Effector memory CD4-positive, alpha-beta T cell (primary cell): ENCODE measurements at regions not wholly inside any gene's neighbourhood (a gene's known extent, or its start where the extent isn't known, plus 50 kb on each side); places are given as distances from the start of the nearest gene placed in this dataset.

ENCODE experiments used
- DNase-seq, 3 donors: peaks; one replicate each; pipeline ENCODE4 v3.0.0-alpha.2; 2020
- H3K27ac ChIP-seq: 2 replicates; pipeline ENCODE4 v1.7.0; 2013; ENCODE audit warnings: mild to moderate bottlenecking, low read length, moderate library complexity; ENCODE audit not compliant: insufficient read depth, poor library complexity, severe bottlenecking
- H3K27me3 ChIP-seq: replicated peaks from 2 replicates; pipeline ENCODE4 v1.7.0; 2013; ENCODE audit warnings: mild to moderate bottlenecking, low read length; ENCODE audit not compliant: insufficient read depth, control insufficient read depth, poor library complexity, severe bottlenecking
- H3K36me3 ChIP-seq: 2 replicates; pipeline ENCODE4 v1.7.0; 2013; ENCODE audit warnings: mild to moderate bottlenecking, low read length, moderate library complexity; ENCODE audit not compliant: control insufficient read depth, insufficient read depth
- H3K4me1 ChIP-seq: 2 replicates; pipeline ENCODE4 v1.7.0; 2013; ENCODE audit warnings: low read length, mild to moderate bottlenecking; ENCODE audit not compliant: control insufficient read depth, insufficient read depth, poor library complexity, severe bottlenecking
- H3K4me3 ChIP-seq: 2 replicates; pipeline ENCODE4 v1.7.0; 2013; ENCODE audit warnings: low read length, low read depth, mild to moderate bottlenecking; ENCODE audit not compliant: insufficient read depth, poor library complexity, severe bottlenecking
- H3K9me3 ChIP-seq: 2 replicates; pipeline ENCODE4 v1.7.0; 2013; ENCODE audit warnings: mild to moderate bottlenecking, low read length, moderate library complexity; ENCODE audit not compliant: control insufficient read depth

GRCh38 chr21:35417762-35418161 lies 368.7 kb upstream of the RUNX1 start:
- Histone ChIP-seq H3K4me1 (no peaks in the 10 kb centered on the region), H3K36me3 (no peaks in the 10 kb centered on the region), H3K9me3 (no peaks in the 10 kb centered on the region), H3K27me3 (no peaks in the 10 kb centered on the region), H3K27ac (no peak overlapping the region), H3K4me3 (no peak overlapping the region)
- no peak for DNase-seq

GRCh38 chr21:35416866-35417489 lies 367.9 kb upstream of the RUNX1 start:
- Histone ChIP-seq H3K27ac (no peak overlapping the region), H3K36me3 (no peaks in the 10 kb centered on the region), H3K4me1 (no peaks in the 10 kb centered on the region), H3K9me3 (no peaks in the 10 kb centered on the region), H3K27me3 (no peaks in the 10 kb centered on the region), H3K4me3 (no peak overlapping the region)
- no peak for DNase-seq

- no peak for DNase-seq
- H3K9me3 ChIP-seq: no peaks in the 10 kb centered on the region
- no peaks in the 10 kb centered on the region for H3K36me3 ChIP-seq
- no peak overlapping the region for H3K4me3 ChIP-seq
- no peaks in the 10 kb centered on the region for H3K4me1 ChIP-seq
- H3K27ac ChIP-seq: no peak overlapping the region
- H3K27me3 ChIP-seq: no peaks in the 10 kb centered on the region
Observed at GRCh38 chr21:35414507-35415139, 365.5 kb upstream of the RUNX1 start.

GRCh38 chr21:35414056-35414455 lies 365.0 kb upstream of the RUNX1 start:
- no peaks in the 10 kb centered on the region for H3K36me3 ChIP-seq
- H3K27ac ChIP-seq: no peak overlapping the region
- H3K27me3 ChIP-seq: no peaks in the 10 kb centered on the region
- H3K4me3 ChIP-seq: no peak overlapping the region
- H3K9me3 ChIP-seq: no peaks in the 10 kb centered on the region
- no peak for DNase-seq
- no peaks in the 10 kb centered on the region for H3K4me1 ChIP-seq

GRCh38 chr21:35412231-35412630 lies 363.1 kb upstream of the RUNX1 start:
- H3K9me3 ChIP-seq: no peaks in the 10 kb centered on the region
- no peaks in the 10 kb centered on the region for H3K4me1 ChIP-seq
- no peak overlapping the region for H3K27ac ChIP-seq
- DNase-seq: no peak
- no peak overlapping the region for H3K4me3 ChIP-seq
- H3K27me3 ChIP-seq: no peaks in the 10 kb centered on the region
- H3K36me3 ChIP-seq: no peaks in the 10 kb centered on the region

- no peak overlapping the region for H3K27ac ChIP-seq
- no peaks in the 10 kb centered on the region for H3K4me1 ChIP-seq
- H3K4me3 ChIP-seq: no peak overlapping the region
Observed at GRCh38 chr21:35411434-35411833, 362.3 kb upstream of the RUNX1 start.

GRCh38 chr21:35410656-35411055 lies 361.6 kb upstream of the RUNX1 start:
- Histone ChIP-seq H3K4me3 (no peak overlapping the region), H3K27me3 (peaks cover 3% of the 10 kb centered on the region), H3K36me3 (no peaks in the 10 kb centered on the region), H3K4me1 (no peaks in the 10 kb centered on the region), H3K9me3 (no peaks in the 10 kb centered on the region), H3K27ac (no peak overlapping the region)
- DNase-seq: no peak

More at GRCh38 chr21:35411434-35411833, 362.3 kb upstream of the RUNX1 start:
- Histone ChIP-seq H3K27me3 (no peaks in the 10 kb centered on the region), H3K36me3 (no peaks in the 10 kb centered on the region), H3K9me3 (no peaks in the 10 kb centered on the region)
- DNase-seq: no peak

GRCh38 chr21:35410123-35410522 lies 361.0 kb upstream of the RUNX1 start:
- peaks cover 3% of the 10 kb centered on the region for H3K27me3 ChIP-seq
- no peaks in the 10 kb centered on the region for H3K4me1 ChIP-seq
- no peaks in the 10 kb centered on the region for H3K9me3 ChIP-seq
- H3K27ac ChIP-seq: no peak overlapping the region
- no peak for DNase-seq
- no peaks in the 10 kb centered on the region for H3K36me3 ChIP-seq
- no peak overlapping the region for H3K4me3 ChIP-seq

GRCh38 chr21:35408401-35408800 lies 359.3 kb upstream of the RUNX1 start:
- H3K27me3 ChIP-seq: peaks cover 3% of the 10 kb centered on the region
- DNase-seq: no peak
- no peak overlapping the region for H3K27ac ChIP-seq

GRCh38 chr21:35406635-35407034 lies 357.5 kb upstream of the RUNX1 start:
- Histone ChIP-seq H3K27me3 (peaks cover 3% of the 10 kb centered on the region), H3K9me3 (no peaks in the 10 kb centered on the region), H3K27ac (no peak overlapping the region), H3K4me1 (no peaks in the 10 kb centered on the region), H3K4me3 (no peak overlapping the region), H3K36me3 (no peaks in the 10 kb centered on the region)
- no peak for DNase-seq

More at GRCh38 chr21:35408401-35408800, 359.3 kb upstream of the RUNX1 start:
- Histone ChIP-seq H3K4me3 (no peak overlapping the region), H3K4me1 (no peaks in the 10 kb centered on the region), H3K9me3 (no peaks in the 10 kb centered on the region), H3K36me3 (no peaks in the 10 kb centered on the region)
